ENCODE measurements at regions not wholly inside any gene's neighbourhood (a gene's known extent, or its start where the extent isn't known, plus 50 kb on each side); places are given as distances from the start of the nearest gene placed in this dataset.
"Not testable (repeated sequence)": the region's sequence is repeated elsewhere in the genome, so short reads cannot be mapped to it uniquely, and the experiment has no call there.

GRCh38 chr13:79935121-79935520 lies 405.8 kb downstream of the SPRY2 start:
- no peak for TF ChIP-seq CTCF (IDR thresholded peaks at IDR 0.05; ENCODE audit: insufficient read depth, low read length, poor library complexity, severe bottlenecking)
- Histone ChIP-seq H3K27me3 (replicated peaks; ENCODE audit: control insufficient read depth, insufficient read depth, low read length) (no peaks in the 10 kb centered on the region; the same call in 1 of the 2 replicates), H3K36me3 (ENCODE audit: control insufficient read depth, insufficient read depth, low read length) (no peaks in the 10 kb centered on the region), H3K4me3 (replicated peaks; ENCODE audit: low read depth, low read length) (no peak overlapping the region)
- DNase-seq (ENCODE audit: extremely low read depth, insufficient read length), result no peak

- TF ChIP-seq CTCF (IDR thresholded peaks at IDR 0.05; ENCODE audit: insufficient read depth, low read length, poor library complexity, severe bottlenecking), result no peak
- no peak for DNase-seq (ENCODE audit: extremely low read depth, insufficient read length)
- Histone ChIP-seq H3K27me3 (replicated peaks; ENCODE audit: control insufficient read depth, insufficient read depth, low read length) (no peaks in the 10 kb centered on the region; the same call in 1 of the 2 replicates), H3K4me3 (replicated peaks; ENCODE audit: low read depth, low read length) (no peak overlapping the region), H3K36me3 (ENCODE audit: control insufficient read depth, insufficient read depth, low read length) (no peaks in the 10 kb centered on the region)
Measured at GRCh38 chr13:79933389-79933788, 407.5 kb downstream of the SPRY2 start.

- no peak for TF ChIP-seq CTCF (IDR thresholded peaks at IDR 0.05; ENCODE audit: insufficient read depth, low read length, poor library complexity, severe bottlenecking)
- no peak overlapping the region for H3K4me3 ChIP-seq (replicated peaks; ENCODE audit: low read depth, low read length)
- no peaks in the 10 kb centered on the region for H3K36me3 ChIP-seq (ENCODE audit: control insufficient read depth, insufficient read depth, low read length)
- no peak for DNase-seq (ENCODE audit: extremely low read depth, insufficient read length)
- H3K27me3 ChIP-seq (replicated peaks; ENCODE audit: control insufficient read depth, insufficient read depth, low read length), result no peaks in the 10 kb centered on the region; the same call in 1 of the 2 replicates
Measured at GRCh38 chr13:79932556-79932955, 408.4 kb downstream of the SPRY2 start.

- not testable (repeated sequence) for H3K4me3 ChIP-seq (replicated peaks; ENCODE audit: low read depth, low read length); H3K36me3 ChIP-seq (ENCODE audit: control insufficient read depth, insufficient read depth, low read length); H3K27me3 ChIP-seq (replicated peaks; ENCODE audit: control insufficient read depth, insufficient read depth, low read length); DNase-seq (ENCODE audit: extremely low read depth, insufficient read length)
Measured at GRCh38 chr13:79923973-79924556, 416.9 kb downstream of the SPRY2 start.

GRCh38 chr13:79919091-79919490 lies 421.8 kb downstream of the SPRY2 start:
- no peak for TF ChIP-seq CTCF (IDR thresholded peaks at IDR 0.05; ENCODE audit: insufficient read depth, low read length, poor library complexity, severe bottlenecking)
- no peak for DNase-seq (ENCODE audit: extremely low read depth, insufficient read length)
- H3K4me3 ChIP-seq (replicated peaks; ENCODE audit: low read depth, low read length), result no peak overlapping the region
- H3K27me3 ChIP-seq (replicated peaks; ENCODE audit: control insufficient read depth, insufficient read depth, low read length), result no peaks in the 10 kb centered on the region
- H3K36me3 ChIP-seq (ENCODE audit: control insufficient read depth, insufficient read depth, low read length), result no peaks in the 10 kb centered on the region

GRCh38 chr13:79918620-79919019 lies 422.3 kb downstream of the SPRY2 start:
- Histone ChIP-seq H3K4me3 (replicated peaks; ENCODE audit: low read depth, low read length) (no peak overlapping the region), H3K36me3 (ENCODE audit: control insufficient read depth, insufficient read depth, low read length) (no peaks in the 10 kb centered on the region), H3K27me3 (replicated peaks; ENCODE audit: control insufficient read depth, insufficient read depth, low read length) (no peaks in the 10 kb centered on the region)
- DNase-seq (ENCODE audit: extremely low read depth, insufficient read length), result no peak
- TF ChIP-seq CTCF (IDR thresholded peaks at IDR 0.05; ENCODE audit: insufficient read depth, low read length, poor library complexity, severe bottlenecking), result no peak
